ENCODE measurements at regions not wholly inside any gene's neighbourhood (a gene's known extent, or its start where the extent isn't known, plus 50 kb on each side); places are given as distances from the start of the nearest gene placed in this dataset.

DNA sequence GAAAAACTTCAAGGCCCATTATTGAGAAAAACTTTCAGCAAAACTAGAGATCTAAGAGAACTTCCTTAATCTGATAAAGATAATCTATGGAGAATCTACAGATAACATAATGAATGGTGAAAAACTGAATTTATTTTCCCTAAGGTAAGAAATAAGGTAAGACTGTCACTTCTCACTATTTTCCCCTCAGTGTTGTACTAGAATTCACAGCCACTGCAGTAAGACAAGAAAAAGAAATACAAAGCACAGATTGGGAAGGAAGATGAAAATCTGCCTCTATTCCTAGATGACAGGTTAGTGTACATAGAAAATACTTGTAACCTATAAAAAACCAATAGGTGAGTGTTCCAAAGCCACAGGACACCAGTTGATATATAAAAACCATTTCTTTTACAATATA, 220.7 kb upstream of the SHH start:
- Histone ChIP-seq H3K9me3 (no peaks in the 10 kb centered on the region), H3K4me1 (ENCODE audit: insufficient read depth) (no peaks in the 10 kb centered on the region), H3K27ac (no peak overlapping the region), H3K36me3 (no peaks in the 10 kb centered on the region), H3K4me3 (no peak overlapping the region), H3K27me3 (no peaks in the 10 kb centered on the region)
- TF ChIP-seq POLR2A (IDR thresholded peaks at IDR 0.05) (no peak), EP300 (IDR thresholded peaks at IDR 0.05) (no peak)
- TF ChIP-seq, protein P1, sequence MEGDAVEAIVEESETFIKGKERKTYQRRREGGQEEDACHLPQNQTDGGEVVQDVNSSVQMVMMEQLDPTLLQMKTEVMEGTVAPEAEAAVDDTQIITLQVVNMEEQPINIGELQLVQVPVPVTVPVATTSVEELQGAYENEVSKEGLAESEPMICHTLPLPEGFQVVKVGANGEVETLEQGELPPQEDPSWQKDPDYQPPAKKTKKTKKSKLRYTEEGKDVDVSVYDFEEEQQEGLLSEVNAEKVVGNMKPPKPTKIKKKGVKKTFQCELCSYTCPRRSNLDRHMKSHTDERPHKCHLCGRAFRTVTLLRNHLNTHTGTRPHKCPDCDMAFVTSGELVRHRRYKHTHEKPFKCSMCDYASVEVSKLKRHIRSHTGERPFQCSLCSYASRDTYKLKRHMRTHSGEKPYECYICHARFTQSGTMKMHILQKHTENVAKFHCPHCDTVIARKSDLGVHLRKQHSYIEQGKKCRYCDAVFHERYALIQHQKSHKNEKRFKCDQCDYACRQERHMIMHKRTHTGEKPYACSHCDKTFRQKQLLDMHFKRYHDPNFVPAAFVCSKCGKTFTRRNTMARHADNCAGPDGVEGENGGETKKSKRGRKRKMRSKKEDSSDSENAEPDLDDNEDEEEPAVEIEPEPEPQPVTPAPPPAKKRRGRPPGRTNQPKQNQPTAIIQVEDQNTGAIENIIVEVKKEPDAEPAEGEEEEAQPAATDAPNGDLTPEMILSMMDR (IDR thresholded peaks at IDR 0.05), result no peak
- intact Hi-C loops (cut with DNase I), result no loop called here
- DNase-seq, result no peak

DNA sequence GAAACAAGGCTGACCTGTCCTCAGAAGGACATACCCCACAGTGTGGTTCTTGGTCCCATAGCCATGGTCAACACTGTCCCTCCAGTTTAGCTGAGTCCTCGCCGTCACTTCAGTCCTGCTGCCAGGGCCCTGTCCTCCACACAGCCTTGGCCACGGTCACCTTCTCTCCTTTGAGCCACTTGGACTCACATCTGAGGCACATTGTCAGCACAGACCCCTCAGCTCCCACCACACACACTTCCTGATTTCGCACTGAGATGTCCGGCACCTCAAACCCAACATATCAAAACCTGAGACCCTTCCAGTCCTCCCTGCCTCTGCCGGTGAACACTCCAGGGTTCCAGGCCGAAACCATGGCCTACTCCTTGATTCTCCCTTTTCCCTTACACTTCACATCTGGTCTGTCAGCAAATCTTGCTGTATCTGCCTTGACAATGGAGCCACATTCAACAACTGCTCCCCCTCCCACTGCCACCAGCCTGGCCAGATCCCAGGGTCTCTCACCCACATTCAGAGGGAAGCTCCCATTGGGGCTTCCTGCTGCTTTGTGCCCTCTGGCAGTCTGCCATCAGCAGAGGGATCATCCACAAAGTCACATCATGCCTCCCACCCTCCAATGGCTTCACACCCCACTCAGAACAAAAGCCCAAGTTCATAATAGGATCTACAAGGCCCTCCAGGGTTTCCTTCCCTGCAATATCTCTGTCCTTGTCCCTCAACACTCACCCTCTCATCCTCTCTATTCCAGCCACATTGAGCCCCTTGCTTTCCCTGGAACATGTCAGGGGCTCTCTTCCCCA, 219.6 kb upstream of the SHH start:
- WGBS, 3 donors, result 86 to 90% (median 87%) methylated on average over 7 of the region's 7 CpGs
- no peak overlapping the region for H3K27ac ChIP-seq
- TF ChIP-seq, protein P1 (IDR thresholded peaks at IDR 0.05), result no peak
- TF ChIP-seq EP300 (IDR thresholded peaks at IDR 0.05) (no peak), POLR2A (IDR thresholded peaks at IDR 0.05) (no peak)
- no peaks in the 10 kb centered on the region for H3K4me1 ChIP-seq (ENCODE audit: insufficient read depth)
- H3K4me3 ChIP-seq, result no peak overlapping the region
- no peak for DNase-seq
- H3K36me3 ChIP-seq, result no peaks in the 10 kb centered on the region
- H3K27me3 ChIP-seq, result no peaks in the 10 kb centered on the region
- no peaks in the 10 kb centered on the region for H3K9me3 ChIP-seq
- intact Hi-C loops (cut with DNase I), result no loop called here

DNA sequence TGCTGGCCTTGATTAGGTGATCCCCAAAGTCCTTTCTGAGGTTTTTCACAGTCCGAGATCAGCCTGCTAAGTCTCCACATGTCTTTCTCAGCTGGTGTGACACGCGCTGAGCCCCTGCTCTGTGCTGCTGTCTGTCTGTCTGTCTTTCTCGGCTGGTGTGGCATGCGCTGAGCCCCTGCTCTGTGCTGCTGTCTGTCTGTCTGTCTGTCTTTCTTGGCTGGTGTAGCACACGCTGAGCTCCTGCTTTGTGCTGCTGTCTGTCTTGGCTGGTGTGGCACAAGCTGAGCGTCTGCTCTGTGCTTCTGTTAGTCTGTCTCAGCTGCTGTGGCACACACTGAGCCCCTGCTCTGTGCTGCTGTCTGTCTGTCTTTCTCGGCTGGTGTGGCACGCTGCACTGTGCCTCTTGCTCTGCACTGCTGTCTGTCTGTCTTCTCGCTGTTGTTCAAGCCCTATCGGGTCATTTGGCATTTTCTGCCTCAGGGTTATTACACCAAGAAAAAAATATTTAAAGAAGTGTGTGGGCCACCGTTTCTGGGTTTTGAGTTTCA, 217.3 kb upstream of the SHH start:
- H3K9me3 ChIP-seq, result no peaks in the 10 kb centered on the region
- WGBS, 3 donors, result 76 to 82% (median 77%) methylated on average over 12 of the region's 12 CpGs
- H3K4me3 ChIP-seq, result no peak overlapping the region
- no peaks in the 10 kb centered on the region for H3K36me3 ChIP-seq
- no peaks in the 10 kb centered on the region for H3K27me3 ChIP-seq
- no peak for DNase-seq
- H3K27ac ChIP-seq, result no peak overlapping the region
- H3K4me1 ChIP-seq (ENCODE audit: insufficient read depth), result no peaks in the 10 kb centered on the region
- intact Hi-C loops (cut with DNase I), result no loop called here
- no peak for TF ChIP-seq EP300 (IDR thresholded peaks at IDR 0.05)
- no peak for TF ChIP-seq POLR2A (IDR thresholded peaks at IDR 0.05)
- TF ChIP-seq, protein P1 (IDR thresholded peaks at IDR 0.05), result no peak

DNA sequence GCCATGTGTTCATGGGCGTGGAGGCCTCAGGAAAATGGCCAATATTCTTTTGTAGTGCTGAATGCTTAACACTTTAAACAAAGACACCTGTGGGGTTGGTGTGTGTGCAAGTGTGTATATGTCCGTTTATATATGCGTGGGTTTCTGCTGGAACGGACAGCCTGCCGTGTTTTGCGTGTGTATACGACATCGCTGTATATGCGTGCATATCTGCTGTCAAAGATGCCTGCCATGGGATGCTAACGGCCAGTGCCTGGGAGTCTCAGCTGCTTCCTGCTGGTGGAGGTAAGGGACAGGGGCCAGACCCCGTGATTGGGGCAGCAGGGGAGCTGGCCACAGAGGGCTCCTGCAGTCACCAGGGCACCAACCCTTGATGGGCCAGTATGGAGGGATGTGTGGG, 216.3 kb upstream of the SHH start:
- Histone ChIP-seq H3K27ac (no peak overlapping the region), H3K27me3 (no peaks in the 10 kb centered on the region), H3K9me3 (no peaks in the 10 kb centered on the region), H3K36me3 (no peaks in the 10 kb centered on the region), H3K4me3 (no peak overlapping the region), H3K4me1 (ENCODE audit: insufficient read depth) (no peaks in the 10 kb centered on the region)
- intact Hi-C loops (cut with DNase I), result no loop called here
- no peak for DNase-seq
- WGBS, 3 donors, result 75 to 82% (median 78%) methylated on average over 11 of the region's 11 CpGs
- no peak for TF ChIP-seq POLR2A (IDR thresholded peaks at IDR 0.05)
- TF ChIP-seq, protein P1 (IDR thresholded peaks at IDR 0.05), result no peak
- no peak for TF ChIP-seq EP300 (IDR thresholded peaks at IDR 0.05)

All from ovary (tissue), 7 donors.